Stimulated activated naive B cell treated with anti-CD40 and anti-IgM and Interleukin-4, amounts not matched to agents 10 μg/mL and 1 μg/mL and 100 μg/mL, for 72 hours (primary cell): ENCODE measurements at regions not wholly inside any gene's neighbourhood (a gene's known extent, or its start where the extent isn't known, plus 50 kb on each side); places are given as distances from the start of the nearest gene placed in this dataset.

ENCODE experiments used
- ATAC-seq, 2 donors: fragments of 150-1000 bp; cut with Tn5 transposase; replicated peaks; 2 replicates each; pipeline ENCODE4 v1.10.0; 2021; ENCODE audit warnings: moderate library complexity in 1 of 2
- DNase-seq: peaks from one replicate; pipeline ENCODE4 v3.0.0; 2021
- H3K27ac Mint-ChIP-seq: one replicate; pipeline ENCODE4 v1.8.0; 2022; ENCODE audit warnings: mild to moderate bottlenecking, mixed read lengths
- H3K27me3 Mint-ChIP-seq, 2 donors: one replicate each; pipeline ENCODE4 v1.8.0; 2022; ENCODE audit warnings: mixed read lengths in 2 of 2
- H3K36me3 Mint-ChIP-seq, 2 donors: one replicate each; pipeline ENCODE4 v1.8.0; 2022; ENCODE audit warnings: mixed read lengths in 2 of 2, mild to moderate bottlenecking in 1 of 2
- H3K4me1 Mint-ChIP-seq, 2 donors: one replicate each; pipeline ENCODE4 v1.8.0; 2022; ENCODE audit warnings: mixed read lengths in 2 of 2, mild to moderate bottlenecking in 1 of 2
- H3K4me3 Mint-ChIP-seq, 2 donors: one replicate each; pipeline ENCODE4 v1.8.0; 2022; ENCODE audit warnings: mild to moderate bottlenecking in 2 of 2, mixed read lengths in 2 of 2, moderate library complexity in 1 of 2
- H3K9me3 Mint-ChIP-seq, 2 donors: one replicate each; pipeline ENCODE4 v1.8.0; 2022; ENCODE audit warnings: mixed read lengths in 2 of 2, mild to moderate bottlenecking in 1 of 2

DNA sequence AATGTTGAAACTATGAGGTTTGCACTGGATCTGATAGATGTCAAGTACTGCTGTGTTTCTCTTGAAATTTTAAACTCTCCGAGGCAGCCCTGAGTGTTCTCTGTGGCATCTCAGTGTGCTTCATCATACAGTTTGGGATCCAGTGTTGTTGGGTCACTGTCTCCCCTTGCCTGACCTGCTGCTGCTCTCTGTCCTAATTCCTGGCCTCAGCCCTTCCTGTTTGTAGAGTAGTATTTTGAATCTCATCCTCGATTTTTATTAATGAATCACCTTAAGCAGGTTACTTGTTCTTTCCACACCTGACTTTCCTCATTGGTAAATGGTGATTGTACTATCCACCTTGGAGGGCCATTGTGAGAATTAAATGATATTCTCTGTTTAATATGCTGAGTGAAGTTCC is 70.7 kb upstream of the PAX6 start:
- H3K36me3 Mint-ChIP-seq: no peaks in the 10 kb centered on the region
- DNase-seq (no peak), ATAC-seq (no peak)
- peaks cover 0 to 3% of the 10 kb centered on the region in 2 donors for H3K9me3 Mint-ChIP-seq
- peaks cover 10 to 12% of the 10 kb centered on the region in 2 donors for H3K27me3 Mint-ChIP-seq
- H3K4me3 Mint-ChIP-seq: no peak overlapping the region
- H3K4me1 Mint-ChIP-seq: no peaks in the 10 kb centered on the region
- H3K27ac Mint-ChIP-seq: no peak overlapping the region

DNA sequence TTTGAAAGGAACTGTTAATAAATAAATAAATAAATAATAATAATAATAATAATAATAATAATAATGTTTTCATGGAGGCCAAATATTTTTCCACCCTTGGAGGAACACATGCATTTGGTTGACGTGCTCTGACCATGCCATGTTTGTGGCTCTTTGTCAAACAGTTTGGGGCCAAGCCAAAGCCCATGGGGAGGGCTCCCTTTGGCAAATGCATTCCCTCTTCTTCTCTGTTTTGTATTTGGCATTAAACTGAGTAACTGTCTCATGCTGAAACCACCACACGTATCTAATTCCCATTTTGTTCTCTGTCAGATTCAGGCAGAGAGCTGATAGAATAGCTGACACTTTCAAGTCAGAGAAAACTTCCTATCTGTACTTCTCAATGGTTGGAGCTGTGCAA is 68.6 kb upstream of the PAX6 start:
- Mint-ChIP-seq H3K27ac (no peak overlapping the region), H3K9me3 (peaks cover 0 to 3% of the 10 kb centered on the region in 2 donors), H3K27me3 (peaks cover 22 to 32% of the 10 kb centered on the region in 2 donors), H3K4me3 (no peak overlapping the region), H3K36me3 (no peaks in the 10 kb centered on the region), H3K4me1 (no peaks in the 10 kb centered on the region)
- no peak for DNase-seq
- ATAC-seq: no peak

DNA sequence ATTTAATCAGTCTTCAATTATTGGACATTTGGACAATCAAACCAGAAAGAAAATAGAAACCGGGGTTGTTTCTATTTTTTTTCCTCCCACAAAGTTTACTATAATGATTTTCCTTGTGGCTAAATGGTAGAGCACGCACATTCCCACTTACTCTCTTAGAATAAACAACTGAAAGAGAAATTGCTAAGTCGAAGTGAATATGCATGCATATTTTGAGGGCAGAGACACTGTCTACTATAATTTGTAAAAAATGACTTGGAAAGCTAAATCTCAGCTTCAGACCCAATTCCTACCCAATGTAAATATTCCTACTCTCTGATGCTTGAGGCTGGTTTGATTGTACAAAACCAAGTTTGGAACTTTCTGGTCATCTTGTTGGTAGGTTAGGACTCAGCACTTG is 66.7 kb upstream of the PAX6 start:
- H3K4me3 Mint-ChIP-seq: no peak overlapping the region
- peaks cover 0 to 3% of the 10 kb centered on the region in 2 donors for H3K9me3 Mint-ChIP-seq
- no peaks in the 10 kb centered on the region for H3K36me3 Mint-ChIP-seq
- no peak overlapping the region for H3K27ac Mint-ChIP-seq
- no peak for ATAC-seq
- H3K4me1 Mint-ChIP-seq: no peaks in the 10 kb centered on the region
- no peak for DNase-seq
- peaks cover 24 to 38% of the 10 kb centered on the region in 2 donors for H3K27me3 Mint-ChIP-seq

DNA sequence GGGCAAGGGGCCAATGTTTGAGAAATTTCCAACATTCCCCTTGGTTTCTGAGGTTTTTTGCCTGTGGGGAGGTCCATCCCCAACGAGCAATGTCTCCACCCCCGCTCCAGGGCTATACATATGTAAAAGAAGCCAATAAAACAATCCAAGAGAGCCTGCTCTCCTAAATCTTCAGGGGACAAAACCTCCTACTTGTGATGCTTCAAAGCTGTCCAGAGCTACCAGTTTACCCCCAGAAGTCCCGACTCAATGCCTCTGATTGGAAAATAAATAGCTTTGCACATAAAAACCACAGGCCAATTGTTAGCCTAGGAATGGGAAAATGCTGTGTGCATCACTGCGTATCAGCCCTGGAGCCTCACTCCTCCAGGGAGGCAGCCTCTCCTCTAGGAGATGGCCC is 66.0 kb upstream of the PAX6 start:
- DNase-seq: no peak
- Mint-ChIP-seq H3K4me3 (no peak overlapping the region), H3K4me1 (no peaks in the 10 kb centered on the region), H3K27me3 (peaks cover 21 to 45% of the 10 kb centered on the region in 2 donors), H3K9me3 (peaks cover 0 to 3% of the 10 kb centered on the region in 2 donors), H3K27ac (no peak overlapping the region), H3K36me3 (no peaks in the 10 kb centered on the region)
- ATAC-seq: no peak

DNA sequence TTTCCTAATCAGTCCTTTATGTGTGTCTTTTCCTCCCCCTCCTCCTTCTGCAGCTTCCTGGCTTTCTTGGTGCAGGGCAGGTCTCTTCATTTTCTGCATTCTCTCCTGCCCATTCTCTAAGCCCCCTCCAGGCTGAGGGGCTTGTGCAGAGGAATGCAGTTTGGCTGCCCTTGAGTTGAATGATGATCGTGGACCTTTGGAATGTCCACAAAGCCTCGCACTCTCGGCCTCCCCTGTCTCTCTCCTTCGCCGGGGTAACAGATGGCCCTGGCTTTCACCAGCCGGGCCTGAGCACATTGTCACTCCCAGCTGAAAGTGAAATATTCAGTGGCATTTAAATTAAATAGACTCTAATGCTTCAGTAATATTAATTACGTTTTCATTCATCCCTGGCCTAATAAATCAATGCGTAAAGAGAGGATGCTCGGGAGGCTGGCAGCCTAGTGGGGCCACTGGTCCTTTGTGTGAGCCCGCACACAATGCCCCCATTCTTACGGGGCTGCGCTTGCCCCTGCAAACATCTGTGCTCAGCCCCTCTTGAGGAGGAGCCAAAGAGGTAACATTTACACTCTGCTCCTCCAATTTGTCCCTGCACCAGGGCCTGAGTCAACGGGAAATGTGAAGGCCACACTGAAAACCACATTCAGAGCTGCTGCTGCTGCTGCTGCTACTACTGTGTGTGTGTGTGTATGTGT is 64.9 kb upstream of the PAX6 start:
- no peaks in the 10 kb centered on the region for H3K4me1 Mint-ChIP-seq
- DNase-seq: no peak
- no peak overlapping the region for H3K27ac Mint-ChIP-seq
- no peak overlapping the region for H3K4me3 Mint-ChIP-seq
- peaks cover 25 to 44% of the 10 kb centered on the region in 2 donors for H3K27me3 Mint-ChIP-seq
- no peak for ATAC-seq
- no peaks in the 10 kb centered on the region for H3K36me3 Mint-ChIP-seq
- H3K9me3 Mint-ChIP-seq: peaks cover 0 to 1% of the 10 kb centered on the region in 2 donors

DNA sequence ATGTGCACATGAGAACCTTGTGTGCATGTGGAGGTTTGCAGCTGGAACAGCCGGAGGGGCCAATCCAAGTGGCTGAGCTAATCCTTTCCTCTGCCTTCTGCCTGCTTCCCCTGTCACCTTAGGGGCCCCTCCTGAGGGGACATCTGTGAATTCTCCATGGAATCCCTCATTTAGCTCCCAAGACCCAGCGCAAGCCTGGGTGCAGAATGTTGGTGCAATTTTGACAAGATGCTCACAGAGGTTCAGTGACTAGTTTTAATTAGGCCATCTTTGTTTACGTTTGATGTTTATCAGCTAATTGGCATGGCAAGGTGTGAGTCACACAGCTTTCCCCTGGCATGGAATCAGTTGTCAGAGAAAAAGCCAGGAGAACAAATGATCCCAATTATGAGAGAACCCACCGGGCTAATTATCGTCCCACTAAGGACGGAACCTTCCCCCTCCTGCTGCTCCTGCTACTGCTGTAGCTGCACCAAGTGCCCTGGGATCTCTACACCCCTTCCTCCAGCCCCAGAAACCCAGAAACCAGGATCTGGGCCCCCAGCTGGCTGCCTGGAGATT is 63.6 kb upstream of the PAX6 start:
- Mint-ChIP-seq H3K27me3 (peaks cover 25 to 46% of the 10 kb centered on the region in 2 donors), H3K27ac (no peak overlapping the region)

DNA sequence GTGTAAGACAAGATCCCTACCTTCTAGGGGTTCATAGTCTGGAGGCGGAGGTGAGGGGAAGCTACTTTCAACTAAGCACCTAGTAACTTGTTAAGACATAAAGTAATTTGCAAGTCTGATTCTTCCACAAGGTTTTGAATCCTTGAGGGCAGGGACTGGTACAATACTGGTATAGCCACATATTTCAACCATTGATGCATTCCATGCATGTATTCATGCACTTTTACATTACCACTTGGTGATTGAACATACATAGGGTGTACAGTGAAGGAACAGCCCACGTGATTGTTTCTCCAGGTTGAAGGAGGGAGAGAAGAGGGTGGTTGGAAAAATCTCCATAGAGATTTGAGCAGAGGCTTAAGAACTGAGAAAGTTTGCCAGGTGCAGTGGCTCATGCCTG is 62.0 kb upstream of the PAX6 start:
- Mint-ChIP-seq H3K36me3 (no peaks in the 10 kb centered on the region), H3K27me3 (peaks cover 31 to 48% of the 10 kb centered on the region in 2 donors), H3K4me3 (no peak overlapping the region), H3K27ac (no peak overlapping the region), H3K9me3 (no peaks in the 10 kb centered on the region), H3K4me1 (no peaks in the 10 kb centered on the region)
- ATAC-seq: no peak
- DNase-seq: no peak

More for the DNA sequence above, 63.6 kb upstream of the PAX6 start:
- Mint-ChIP-seq H3K4me1 (no peaks in the 10 kb centered on the region), H3K4me3 (no peak overlapping the region), H3K9me3 (peaks cover 0 to 1% of the 10 kb centered on the region in 2 donors), H3K36me3 (no peaks in the 10 kb centered on the region)
- DNase-seq (no peak), ATAC-seq (no peak)

DNA sequence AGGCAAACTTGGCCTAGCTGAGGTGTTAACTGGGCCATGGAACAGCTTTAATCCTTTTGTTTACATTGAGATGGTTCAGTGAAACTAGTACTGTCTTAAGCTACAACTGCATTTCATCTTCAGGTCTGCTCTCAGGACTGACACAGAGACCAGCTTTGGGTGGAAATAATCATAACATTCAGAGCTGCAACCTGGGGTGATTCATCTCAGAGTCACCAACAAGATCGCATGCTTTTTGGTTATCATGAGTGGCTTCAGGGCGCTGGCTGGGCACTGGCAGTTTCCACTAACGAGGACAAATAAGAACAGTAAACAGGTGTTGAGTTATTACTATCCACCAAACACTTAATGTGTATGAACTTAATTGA is 60.9 kb upstream of the PAX6 start:
- H3K4me3 Mint-ChIP-seq: no peak overlapping the region
- H3K9me3 Mint-ChIP-seq: no peaks in the 10 kb centered on the region
- peaks cover 31 to 56% of the 10 kb centered on the region in 2 donors for H3K27me3 Mint-ChIP-seq
- H3K36me3 Mint-ChIP-seq: no peaks in the 10 kb centered on the region
- DNase-seq: no peak
- no peak overlapping the region for H3K27ac Mint-ChIP-seq
- H3K4me1 Mint-ChIP-seq: no peaks in the 10 kb centered on the region
- no peak for ATAC-seq

DNA sequence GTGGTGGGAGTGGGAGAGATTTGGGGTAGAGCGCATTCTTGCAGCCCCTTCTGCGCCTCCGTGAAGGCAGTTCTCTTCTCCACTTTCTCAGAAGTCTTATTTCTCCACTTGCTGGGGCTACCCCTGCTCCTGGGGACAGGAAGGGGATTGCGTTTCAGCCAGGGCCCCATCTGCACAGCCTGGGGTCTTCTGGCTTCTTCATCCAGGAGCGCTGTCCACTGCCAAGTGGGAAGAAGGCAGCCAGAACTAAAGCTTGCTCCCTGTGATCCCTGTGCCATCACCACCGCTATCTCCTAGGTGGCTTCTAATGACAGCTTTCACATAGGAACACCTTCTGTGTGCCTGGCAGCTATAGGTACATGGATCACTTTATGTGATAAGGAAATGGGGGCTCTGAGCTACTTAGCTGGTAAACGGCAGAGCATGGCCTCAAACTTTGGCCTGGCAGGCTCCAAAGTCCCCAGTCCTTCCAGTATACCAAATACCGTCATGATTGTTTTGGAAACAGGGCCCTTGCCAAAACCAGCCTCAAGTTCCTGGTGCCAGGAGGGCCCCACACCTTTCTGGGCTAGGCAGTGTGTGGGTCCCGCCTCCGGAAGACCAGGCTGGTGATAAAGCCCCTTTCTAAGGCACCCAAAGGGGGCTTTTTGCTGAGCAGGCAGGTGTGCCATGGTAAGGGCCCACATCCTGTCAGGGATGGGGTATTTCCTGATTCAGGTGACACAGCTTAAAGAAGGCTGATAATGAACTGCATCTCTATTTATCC is 60.4 kb upstream of the PAX6 start:
- DNase-seq (no peak), ATAC-seq (no peak)
- Mint-ChIP-seq H3K9me3 (no peaks in the 10 kb centered on the region), H3K36me3 (no peaks in the 10 kb centered on the region), H3K27me3 (peaks cover 34 to 53% of the 10 kb centered on the region in 2 donors), H3K27ac (no peak overlapping the region), H3K4me1 (no peaks in the 10 kb centered on the region), H3K4me3 (no peak overlapping the region)

DNA sequence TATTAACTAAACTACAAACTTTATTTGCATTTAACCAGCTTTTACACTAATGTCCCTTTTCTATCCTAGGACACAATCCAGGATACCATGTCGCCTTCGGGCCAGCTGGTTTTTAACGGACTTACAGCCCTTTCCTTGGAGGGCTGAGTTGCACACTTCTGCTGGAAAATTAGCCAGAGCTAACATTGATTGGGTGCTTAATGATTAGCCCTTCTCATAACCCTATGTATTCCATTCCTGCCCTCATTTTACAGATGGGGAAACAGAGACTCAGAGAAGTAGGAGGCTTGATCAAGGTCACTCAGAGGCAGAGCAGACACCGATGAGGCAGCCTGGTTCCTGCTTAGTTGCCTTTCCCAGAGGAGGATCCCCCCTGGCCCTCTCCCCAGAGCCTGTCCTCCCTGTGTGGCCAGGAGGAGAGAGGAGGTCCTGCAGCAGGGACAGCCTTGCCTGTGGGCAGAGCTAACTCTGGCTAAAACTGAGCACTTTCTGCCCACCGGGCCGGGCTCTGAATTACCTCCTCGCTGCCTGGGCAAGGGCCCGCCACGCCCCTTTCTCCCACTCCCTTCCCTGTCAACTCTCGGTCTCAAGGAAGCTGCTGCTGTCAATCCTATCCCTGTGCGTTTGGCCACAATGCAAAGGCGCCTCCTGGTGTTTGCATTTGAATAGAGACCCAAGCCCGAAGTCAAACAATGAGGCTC is 59.6 kb upstream of the PAX6 start:
- ATAC-seq: no peak
- Mint-ChIP-seq H3K36me3 (no peaks in the 10 kb centered on the region), H3K9me3 (no peaks in the 10 kb centered on the region), H3K4me1 (no peaks in the 10 kb centered on the region), H3K4me3 (no peak overlapping the region), H3K27ac (no peak overlapping the region), H3K27me3 (peaks cover 29 to 51% of the 10 kb centered on the region in 2 donors)
- no peak for DNase-seq

DNA sequence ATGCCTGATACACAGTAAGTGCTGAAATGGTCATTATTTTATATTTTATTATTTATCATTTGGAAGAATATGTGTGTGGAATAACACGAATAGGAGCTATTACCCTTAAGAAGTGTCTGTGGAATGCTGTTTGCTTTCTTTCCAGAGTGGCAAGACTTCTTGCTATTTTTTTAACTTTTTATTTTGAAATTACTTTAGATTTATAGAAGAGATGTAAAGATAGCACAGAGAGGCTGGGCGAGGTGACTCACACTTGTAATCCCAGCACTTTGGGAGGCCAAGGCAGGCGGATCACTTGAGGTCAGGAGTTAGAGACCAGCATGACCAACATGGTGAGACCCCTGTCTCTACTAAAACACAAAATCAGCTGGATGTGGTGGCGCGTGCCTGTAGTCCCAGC is 58.9 kb upstream of the PAX6 start:
- Mint-ChIP-seq H3K27me3 (peaks cover 35 to 51% of the 10 kb centered on the region in 2 donors), H3K9me3 (peaks cover 0 to 2% of the 10 kb centered on the region in 2 donors), H3K27ac (no peak overlapping the region), H3K4me3 (no peak overlapping the region), H3K4me1 (no peaks in the 10 kb centered on the region), H3K36me3 (no peaks in the 10 kb centered on the region)
- ATAC-seq: no peak
- no peak for DNase-seq

DNA sequence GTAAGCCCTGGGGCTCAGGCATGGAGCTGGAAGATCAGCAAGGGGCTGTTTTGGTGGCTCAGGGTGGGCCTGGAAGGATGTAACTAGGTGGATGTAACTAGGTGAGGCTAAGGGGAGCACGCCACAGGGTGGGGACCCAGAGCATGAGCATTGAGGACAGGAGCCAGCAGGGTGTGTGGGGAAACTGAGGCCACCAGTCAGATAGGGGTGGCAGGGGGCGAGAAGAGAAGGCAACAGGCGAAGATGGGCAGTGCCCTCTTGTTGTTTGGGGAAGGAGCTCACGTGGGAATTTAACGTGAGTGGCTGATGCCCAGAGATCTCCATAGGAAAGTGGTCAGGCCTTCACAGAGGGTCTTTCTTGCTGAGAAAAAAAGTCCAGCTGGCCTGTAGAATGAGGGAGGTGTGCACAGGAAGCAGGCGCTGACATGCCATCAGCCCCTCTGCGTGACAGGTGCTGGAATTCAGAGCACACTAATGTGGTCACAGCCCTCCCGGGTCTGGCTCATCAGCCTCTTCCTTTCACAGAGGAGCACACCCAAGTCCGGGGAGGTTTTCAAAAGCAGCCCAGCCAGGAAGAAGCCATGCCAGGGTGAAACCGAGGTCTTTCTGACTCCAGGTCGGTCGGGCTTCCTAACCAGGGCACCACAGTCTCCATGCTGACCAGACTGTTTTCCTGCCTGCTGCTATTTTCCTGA is 54.6 kb upstream of the PAX6 start:
- ATAC-seq (no peak), DNase-seq (no peak)
- peaks cover 33 to 39% of the 10 kb centered on the region in 2 donors for H3K27me3 Mint-ChIP-seq
- no peak overlapping the region for H3K4me3 Mint-ChIP-seq
- peaks cover 6 to 7% of the 10 kb centered on the region in 2 donors for H3K9me3 Mint-ChIP-seq
- H3K36me3 Mint-ChIP-seq: no peaks in the 10 kb centered on the region
- H3K4me1 Mint-ChIP-seq: no peaks in the 10 kb centered on the region
- no peak overlapping the region for H3K27ac Mint-ChIP-seq

DNA sequence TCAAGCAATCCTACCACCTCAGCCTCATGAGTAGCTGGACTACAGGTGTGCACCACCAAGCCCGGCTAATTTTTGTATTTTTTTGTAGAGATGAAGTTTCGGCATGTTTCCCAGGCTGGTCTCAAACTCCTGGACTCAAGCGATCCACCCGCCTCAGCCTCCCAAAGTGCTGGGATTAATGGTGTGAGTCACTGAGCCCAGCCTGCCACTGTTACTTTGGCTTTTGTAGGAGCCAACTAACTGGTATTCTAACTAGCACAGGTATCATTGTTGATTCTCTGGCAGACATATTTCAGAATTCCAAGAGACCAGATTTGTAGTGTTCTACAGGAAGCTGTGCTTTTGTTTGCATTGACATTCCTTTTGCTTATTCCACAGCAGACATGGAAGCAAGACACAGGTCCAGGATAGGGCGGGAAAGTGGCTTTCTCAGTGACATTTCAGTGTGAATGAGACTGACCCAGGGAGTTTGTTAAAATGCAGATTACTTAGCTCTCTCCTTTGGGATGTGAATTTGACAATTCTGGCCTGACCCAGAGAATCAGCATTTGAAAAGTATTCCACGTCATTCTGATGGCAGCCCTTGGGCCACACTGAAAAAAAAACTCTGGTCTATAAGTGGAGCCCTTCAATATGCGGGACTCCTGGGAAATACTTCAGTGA is 52.2 kb upstream of the PAX6 start:
- no peaks in the 10 kb centered on the region for H3K4me1 Mint-ChIP-seq
- DNase-seq (no peak), ATAC-seq (no peak)
- H3K36me3 Mint-ChIP-seq: no peaks in the 10 kb centered on the region
- H3K27ac Mint-ChIP-seq: no peak overlapping the region
- peaks cover 6 to 7% of the 10 kb centered on the region in 2 donors for H3K9me3 Mint-ChIP-seq
- no peak overlapping the region for H3K4me3 Mint-ChIP-seq
- peaks cover 32 to 38% of the 10 kb centered on the region in 2 donors for H3K27me3 Mint-ChIP-seq
